ENCODE measurements at regions not wholly inside any gene's neighbourhood (a gene's known extent, or its start where the extent isn't known, plus 50 kb on each side); places are given as distances from the start of the nearest gene placed in this dataset.

GRCh38 chr16:59330019-59330670, 596.0 kb upstream of the GOT2 start:
- TF ChIP-seq EZH2phosphoT487 (IDR thresholded peaks at IDR 0.05; ENCODE audit: insufficient read depth, low read depth) (no peak), EZH2 (IDR thresholded peaks at IDR 0.05; ENCODE audit: insufficient read depth, poor library complexity, severe bottlenecking) (no peak)
